ENCODE measurements at regions not wholly inside any gene's neighbourhood (a gene's known extent, or its start where the extent isn't known, plus 50 kb on each side); places are given as distances from the start of the nearest gene placed in this dataset.

GRCh38 chr10:90435296-90435695, 422.5 kb downstream of the HTR7 start:
- TF ChIP-seq CTCF (IDR thresholded peaks at IDR 0.05) (no peak), POLR2AphosphoS5 (IDR thresholded peaks at IDR 0.05; ENCODE audit: insufficient read depth in 1 of 2, low read depth in 1 of 2) (no peak)

Data from vagina (tissue), 2 donors.